SK-N-SH (cell line): ENCODE measurements at regions not wholly inside any gene's neighbourhood (a gene's known extent, or its start where the extent isn't known, plus 50 kb on each side); places are given as distances from the start of the nearest gene placed in this dataset.

Experiments used
- CTCF ChIA-PET: fragments of 300-600, 350-600 bp; formaldehyde crosslinking; extraction: SDS; loops from one replicate; lab custom pipeline; 2021; lab: Yijun Ruan, JAX
- POLR2A ChIA-PET: fragments of 350-600 bp; sonication (Branson Sonifier 250); formaldehyde crosslinking; extraction: SDS; loops from one replicate; lab custom pipeline; 2020; ENCODE audit warnings: antibody characterized with exemption, inconsistent platforms; lab: Yijun Ruan, JAX
- DNase-seq: peaks from one replicate; pipeline ENCODE4 v3.0.0; 2012
- H2AFZ ChIP-seq: fragments of 200-600 bp; sonication (generic); 2 replicates; pipeline ENCODE4 v1.8.1; 2016; ENCODE audit warnings: antibody characterized with exemption, mild to moderate bottlenecking, low read depth
- H3F3A ChIP-seq: fragments of 200-600 bp; sonication (generic); replicated peaks from 2 replicates; pipeline ENCODE3; 2016; ENCODE audit warnings: antibody characterized with exemption, mild to moderate bottlenecking; ENCODE audit not compliant: insufficient read depth
- H3K27ac ChIP-seq, 2 experiments: fragments of 200-500 bp in 1 of 2; fragments of 200-600 bp in 1 of 2; sonication (Bioruptor generic) in 1 of 2; sonication (generic), shearing (Covaris generic) in 1 of 2; 2 replicates each; pipeline versions ENCODE4 v1.5.1 to v1.6.1; 2014 to 2016; ENCODE audit warnings: low read depth in 2 of 2, inconsistent platforms in 1 of 2, low read length in 1 of 2, mild to moderate bottlenecking in 1 of 2, mixed read lengths in 1 of 2
- H3K27me3 ChIP-seq: fragments of 200-600 bp; sonication (generic), shearing (Covaris generic); 2 replicates; pipeline ENCODE4 v1.6.1; 2016; ENCODE audit warnings: mixed run types; ENCODE audit not compliant: insufficient read depth
- H3K36me3 ChIP-seq, 2 experiments: fragments of 200-500 bp in 1 of 2; fragments of 200-600 bp in 1 of 2; sonication (Bioruptor generic) in 1 of 2; sonication (generic) in 1 of 2; replicated peaks in 1 of 2; 2 replicates each; pipeline versions ENCODE3 to v1.5.1; 2014 to 2016; ENCODE audit warnings: low read length in 1 of 2, mild to moderate bottlenecking in 1 of 2; ENCODE audit not compliant: insufficient read depth in 2 of 2, control insufficient read depth in 1 of 2
- H3K4me1 ChIP-seq, 2 experiments: fragments of 200-500 bp in 1 of 2; fragments of 200-600 bp in 1 of 2; sonication (Bioruptor generic) in 1 of 2; sonication (generic), shearing (Covaris generic) in 1 of 2; 2 replicates each; pipeline versions ENCODE4 v1.5.1 to v1.6.1; 2014 to 2016; ENCODE audit warnings: low read depth in 1 of 2, low read length in 1 of 2, mixed run types in 1 of 2; ENCODE audit not compliant: insufficient read depth in 2 of 2, control insufficient read depth in 1 of 2
- H3K4me2 ChIP-seq: fragments of 200-600 bp; sonication (generic), shearing (Covaris generic); 2 replicates; pipeline ENCODE4 v1.6.1; 2017; ENCODE audit warnings: mixed run types
- H3K4me3 ChIP-seq, 2 experiments: fragments of 200-500 bp in 1 of 2; fragments of 200-600 bp in 1 of 2; sonication (Bioruptor generic) in 1 of 2; sonication (generic), shearing (Covaris generic) in 1 of 2; 2 replicates each; pipeline versions ENCODE4 v1.5.1 to v1.8.1; 2014 to 2016; ENCODE audit warnings: low read depth in 2 of 2, inconsistent platforms in 1 of 2, low read length in 1 of 2, mild to moderate bottlenecking in 1 of 2, mixed read lengths in 1 of 2, moderate library complexity in 1 of 2
- H3K79me2 ChIP-seq: fragments of 200-600 bp; sonication (generic); 2 replicates; pipeline ENCODE4 v1.8.1; 2017; ENCODE audit warnings: mild to moderate bottlenecking; ENCODE audit not compliant: insufficient read depth
- H3K9ac ChIP-seq: fragments of 200-600 bp; sonication (generic); 2 replicates; pipeline ENCODE4 v1.6.1; 2017; ENCODE audit warnings: mixed run types
- H3K9me2 ChIP-seq: fragments of 200-600 bp; sonication (generic); 2 replicates; pipeline ENCODE4 v1.6.1; 2017; ENCODE audit warnings: mixed run types
- H3K9me3 ChIP-seq: fragments of 200-600 bp; sonication (generic); 2 replicates; pipeline ENCODE4 v1.6.1; 2017; ENCODE audit warnings: mixed run types, mild to moderate bottlenecking, moderate library complexity
- H4K20me1 ChIP-seq: fragments of 200-600 bp; sonication (generic); 2 replicates; pipeline ENCODE4 v1.6.1; 2017; ENCODE audit warnings: mild to moderate bottlenecking, mixed run types; ENCODE audit not compliant: insufficient read depth
- GABPA ChIP-seq: IDR thresholded peaks from 2 replicates; pipeline ENCODE4 v1.4.0; 2012; ENCODE audit warnings: low read depth, mild to moderate bottlenecking
- IRF3 ChIP-seq: fragments of 150-350 bp; IDR thresholded peaks from 2 replicates; pipeline ENCODE4 v1.6.1; 2016; ENCODE audit warnings: mild to moderate bottlenecking, low read depth, low read length
- JUND ChIP-seq: IDR thresholded peaks from 2 replicates; pipeline ENCODE4 v1.4.0; 2012
- NFIC ChIP-seq: IDR thresholded peaks from 2 replicates; pipeline ENCODE4 v1.4.0; 2012; ENCODE audit warnings: borderline replicate concordance
- SIN3A ChIP-seq: IDR thresholded peaks from 2 replicates; pipeline ENCODE4 v1.6.1; 2012; ENCODE audit warnings: low read depth, mild to moderate bottlenecking, low read length, moderate library complexity, borderline replicate concordance
- SMC3 ChIP-seq: IDR thresholded peaks from 2 replicates; pipeline ENCODE4 v1.6.1; 2012; ENCODE audit warnings: low read depth, low read length, improper control_type of control experiment
- TCF12 ChIP-seq: IDR thresholded peaks from 2 replicates; pipeline ENCODE4 v1.4.0; 2012
- WGBS: methylation state at CpG from one replicate; pipeline ENCODE4 v1.1.6; 2017; ENCODE audit warnings: low lambda C conversion rate; 5-methylcytosine and 5-hydroxymethylcytosine counted together

GRCh38 chr9:79263628-79264027, 308.1 kb upstream of the TLE4 start:
- no peaks in the 10 kb centered on the region for H3K9me2 ChIP-seq
- H3K79me2 ChIP-seq = no peaks in the 10 kb centered on the region
- no peak overlapping the region for H3K4me3 ChIP-seq
- H3K36me3 ChIP-seq = no peaks in the 10 kb centered on the region
- DNase-seq = no peak
- H3K27me3 ChIP-seq = no peaks in the 10 kb centered on the region
- TF ChIP-seq NFIC = no peak
- no peak for TF ChIP-seq TCF12
- no peak for TF ChIP-seq JUND
- no peak overlapping the region for H3K27ac ChIP-seq
- no peaks in the 10 kb centered on the region for H4K20me1 ChIP-seq
- H3K4me2 ChIP-seq = no peak overlapping the region; the same call in 1 of the 2 replicates
- H3K9ac ChIP-seq = no peak overlapping the region
- no peaks in the 10 kb centered on the region for H3F3A ChIP-seq
- H2AFZ ChIP-seq = no peak overlapping the region
- ChIA-PET CTCF (interaction anchor here (0.8 to 2.3 kb wide), 4 partner anchors 9 to 58 kb away, joined by 3 to 6 read pairs (median 4); no protein-coding TSS in a partner anchor), POLR2A (no interaction called here)
- 52% methylated on average over 1 of the region's 1 CpG for WGBS
- peaks cover 0 to 5% of the 10 kb centered on the region in 2 experiments; a peak in 1 of 4 replicates for H3K4me1 ChIP-seq
- no peaks in the 10 kb centered on the region for H3K9me3 ChIP-seq

GRCh38 chr9:79264041-79264440, 307.7 kb upstream of the TLE4 start:
- CTCF ChIA-PET = interaction anchor here (0.8 to 2.3 kb wide), 4 partner anchors 9 to 58 kb away, joined by 3 to 6 read pairs (median 4); no protein-coding TSS in a partner anchor
- POLR2A ChIA-PET = no interaction called here
- TF ChIP-seq TCF12 = no peak
- TF ChIP-seq SIN3A = no peak
- TF ChIP-seq SMC3 = no peak
- Histone ChIP-seq H3K79me2 (no peaks in the 10 kb centered on the region), H3K4me3 (no peak overlapping the region), H3K9me2 (no peaks in the 10 kb centered on the region), H3K27me3 (no peaks in the 10 kb centered on the region), H3K9ac (no peak overlapping the region), H3K36me3 (no peaks in the 10 kb centered on the region), H3F3A (no peaks in the 10 kb centered on the region), H3K4me2 (no peak overlapping the region; the same call in 1 of the 2 replicates), H3K4me1 (peaks cover 0 to 7% of the 10 kb centered on the region in 2 experiments; a peak in 1 of 4 replicates), H2AFZ (no peak overlapping the region), H3K9me3 (no peaks in the 10 kb centered on the region), H3K27ac (no peak overlapping the region), H4K20me1 (no peaks in the 10 kb centered on the region)
- DNase-seq = peak; percentile 43

DNA sequence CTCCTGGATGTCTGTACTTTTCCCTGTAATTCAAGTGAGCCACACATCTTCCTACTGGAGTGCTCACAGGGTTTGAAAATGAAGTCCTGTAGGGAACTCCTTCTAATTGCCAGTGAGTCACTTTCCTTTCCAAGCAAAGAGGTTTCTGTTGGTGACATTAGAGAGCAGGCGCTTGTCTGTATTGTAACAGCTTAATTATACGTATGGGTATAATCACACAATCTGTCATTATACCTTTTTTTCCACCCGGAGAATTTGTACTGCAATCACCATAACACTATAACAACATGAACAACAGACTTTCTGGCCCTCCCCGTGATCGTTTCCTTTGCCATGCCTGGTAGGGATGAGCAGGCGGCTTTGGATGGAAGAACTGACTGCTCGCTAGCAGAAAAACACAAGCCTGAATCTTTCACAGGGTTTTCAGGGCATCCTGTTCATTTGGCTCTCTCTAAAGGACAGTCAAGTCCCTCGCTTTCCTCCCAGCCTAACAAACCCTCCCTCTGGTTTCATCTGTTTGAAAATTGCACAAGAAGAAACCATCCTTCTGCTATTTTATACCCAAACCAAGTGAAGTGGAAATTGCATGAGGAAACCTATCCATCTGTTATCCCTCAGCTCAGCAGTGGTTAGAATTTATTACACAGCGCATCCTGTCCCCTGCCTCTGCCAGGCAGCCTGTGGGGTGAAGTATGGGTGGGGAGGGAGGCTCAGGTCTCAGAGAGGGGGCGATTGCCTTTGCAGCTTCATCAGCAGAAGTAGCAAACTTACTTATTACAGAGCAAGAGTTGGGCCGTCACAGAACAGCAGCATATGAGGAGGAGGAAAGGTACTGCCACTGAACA, 307.0 kb upstream of the TLE4 start:
- no peak overlapping the region for H3K27ac ChIP-seq
- WGBS = 81% methylated on average over 10 of the region's 11 CpGs
- no peaks in the 10 kb centered on the region for H3K27me3 ChIP-seq
- no peaks in the 10 kb centered on the region for H4K20me1 ChIP-seq
- H3K4me1 ChIP-seq = peaks cover 0 to 7% of the 10 kb centered on the region in 2 experiments; a peak in 1 of 4 replicates
- POLR2A ChIA-PET = no interaction called here
- no peak overlapping the region for H2AFZ ChIP-seq
- H3K9me3 ChIP-seq = no peaks in the 10 kb centered on the region
- H3K9ac ChIP-seq = no peak overlapping the region
- no peaks in the 10 kb centered on the region for H3K36me3 ChIP-seq
- no peaks in the 10 kb centered on the region for H3K9me2 ChIP-seq
- no peak for DNase-seq
- H3K79me2 ChIP-seq = no peaks in the 10 kb centered on the region
- no peak for TF ChIP-seq GABPA
- TF ChIP-seq IRF3 = no peak
- TF ChIP-seq, all 33 proteins: peak for 0
- H3K4me2 ChIP-seq = no peak overlapping the region; the same call in 1 of the 2 replicates
- no peak overlapping the region for H3K4me3 ChIP-seq
- CTCF ChIA-PET = interaction anchor here (0.6 to 2.3 kb wide), 6 partner anchors 10 to 134 kb away, joined by 3 to 6 read pairs (median 4); no protein-coding TSS in a partner anchor
- H3F3A ChIP-seq = no peaks in the 10 kb centered on the region
